ENCODE measurements at regions not wholly inside any gene's neighbourhood (a gene's known extent, or its start where the extent isn't known, plus 50 kb on each side); places are given as distances from the start of the nearest gene placed in this dataset.

GRCh38 chr4:28421221-28421620, 1560.6 kb downstream of the STIM2 start:
- DNase-seq (ENCODE audit: low spot score in 2 of 2): no peak
- intact Hi-C loops (cut with DNase I; ENCODE audit: low total_unique reads): no loop called here
- WGBS, 2 donors: 50 to 70% methylated on average over 1 of the region's 1 CpG
- no peak overlapping the region for H3K4me3 ChIP-seq (ENCODE audit: low read depth, poor library complexity, severe bottlenecking)
- TF ChIP-seq POLR2A (IDR thresholded peaks at IDR 0.05) (no peak), CTCF (IDR thresholded peaks at IDR 0.05) (no peak)

- no peak for DNase-seq (ENCODE audit: low spot score in 2 of 2)
- TF ChIP-seq POLR2A (IDR thresholded peaks at IDR 0.05) (no peak), CTCF (IDR thresholded peaks at IDR 0.05) (no peak)
- WGBS, 2 donors: 14 to 37% methylated on average over 1 of the region's 1 CpG
- intact Hi-C loops (cut with DNase I; ENCODE audit: low total_unique reads): no loop called here
- H3K4me3 ChIP-seq (ENCODE audit: low read depth, poor library complexity, severe bottlenecking): no peak overlapping the region
Measured at GRCh38 chr4:28426251-28426650, 1565.6 kb downstream of the STIM2 start.

- WGBS, 2 donors: 86 to 87% methylated on average over 4 of the region's 4 CpGs
- TF ChIP-seq POLR2A (IDR thresholded peaks at IDR 0.05) (no peak), CTCF (IDR thresholded peaks at IDR 0.05) (no peak)
- no peak overlapping the region for H3K4me3 ChIP-seq (ENCODE audit: low read depth, poor library complexity, severe bottlenecking)
- DNase-seq (ENCODE audit: low spot score in 2 of 2): no peak
- intact Hi-C loops (cut with DNase I; ENCODE audit: low total_unique reads): no loop called here
Measured at GRCh38 chr4:28427306-28428085, 1566.9 kb downstream of the STIM2 start.

GRCh38 chr4:28432348-28433025, 1571.8 kb downstream of the STIM2 start:
- intact Hi-C loops (cut with DNase I; ENCODE audit: low total_unique reads): no loop called here
- 79 to 98% methylated on average over 6 of the region's 7 CpGs for WGBS, 2 donors
- no peak overlapping the region for H3K4me3 ChIP-seq (ENCODE audit: low read depth, poor library complexity, severe bottlenecking)
- TF ChIP-seq POLR2A (IDR thresholded peaks at IDR 0.05): no peak
- TF ChIP-seq CTCF (IDR thresholded peaks at IDR 0.05): no peak
- DNase-seq (ENCODE audit: low spot score in 2 of 2): no peak

- no peak for DNase-seq (ENCODE audit: low spot score in 2 of 2)
- TF ChIP-seq CTCF (IDR thresholded peaks at IDR 0.05) (no peak), POLR2A (IDR thresholded peaks at IDR 0.05) (no peak)
- 48 to 67% methylated on average over 2 of the region's 2 CpGs for WGBS, 2 donors
- intact Hi-C loops (cut with DNase I; ENCODE audit: low total_unique reads): no loop called here
- H3K4me3 ChIP-seq (ENCODE audit: low read depth, poor library complexity, severe bottlenecking): no peak overlapping the region
Measured at GRCh38 chr4:28435314-28435713, 1574.7 kb downstream of the STIM2 start.

Data from lower leg skin (tissue), 4 donors.